ENCODE measurements at regions not wholly inside any gene's neighbourhood (a gene's known extent, or its start where the extent isn't known, plus 50 kb on each side); places are given as distances from the start of the nearest gene placed in this dataset.

DNA sequence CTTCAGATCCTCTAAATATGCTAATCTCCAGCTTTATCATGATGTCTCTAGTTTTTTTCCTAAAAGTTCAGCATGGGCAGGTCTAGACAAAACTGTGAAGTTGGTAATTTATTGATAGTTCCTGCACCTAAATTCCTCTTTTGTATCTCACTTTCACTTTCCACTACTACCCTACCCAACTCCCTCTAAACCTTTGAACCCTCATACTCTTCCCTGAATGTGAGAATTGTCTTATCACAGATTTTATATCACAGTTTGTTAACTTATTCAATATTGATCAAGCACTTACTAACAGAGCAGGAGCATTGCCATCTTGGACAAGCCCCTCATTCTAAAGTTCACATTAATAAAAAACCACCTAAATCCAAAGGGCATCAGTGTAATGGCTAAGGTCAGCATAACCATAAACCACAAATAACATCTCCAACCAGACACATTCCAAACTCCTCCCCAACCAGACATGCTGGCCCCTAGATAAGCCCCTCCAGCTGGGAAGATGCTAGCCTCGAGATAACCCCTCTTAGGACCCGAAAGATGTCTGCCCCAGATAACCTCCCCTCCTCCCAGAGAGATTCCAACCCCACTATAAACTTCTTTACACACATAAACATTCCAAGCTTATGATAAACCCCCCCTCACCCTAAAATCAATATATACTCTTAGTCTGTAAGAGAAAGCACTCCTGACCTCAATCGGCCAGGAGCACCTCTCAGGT is 78.7 kb downstream of the FSCB start:
- ATAC-seq: no peak
- Histone ChIP-seq H3K27me3 (no peaks in the 10 kb centered on the region), H3K9me3 (peaks cover 0 to 5% (median 0%) of the 10 kb centered on the region in 12 donors), H3K4me3 (no peak overlapping the region), H3K36me3 (no peaks in the 10 kb centered on the region), H3K27ac (no peak overlapping the region), H3K4me1 (no peaks in the 10 kb centered on the region)
- DNase-seq: no peak
- 74 to 85% (median 78%) methylated on average over 3 of the region's 3 CpGs for WGBS, 4 donors
- intact Hi-C loops (cut with DNase I): no loop called here
- TF ChIP-seq POLR2A (IDR thresholded peaks at IDR 0.05): no peak
- TF ChIP-seq, protein P1, sequence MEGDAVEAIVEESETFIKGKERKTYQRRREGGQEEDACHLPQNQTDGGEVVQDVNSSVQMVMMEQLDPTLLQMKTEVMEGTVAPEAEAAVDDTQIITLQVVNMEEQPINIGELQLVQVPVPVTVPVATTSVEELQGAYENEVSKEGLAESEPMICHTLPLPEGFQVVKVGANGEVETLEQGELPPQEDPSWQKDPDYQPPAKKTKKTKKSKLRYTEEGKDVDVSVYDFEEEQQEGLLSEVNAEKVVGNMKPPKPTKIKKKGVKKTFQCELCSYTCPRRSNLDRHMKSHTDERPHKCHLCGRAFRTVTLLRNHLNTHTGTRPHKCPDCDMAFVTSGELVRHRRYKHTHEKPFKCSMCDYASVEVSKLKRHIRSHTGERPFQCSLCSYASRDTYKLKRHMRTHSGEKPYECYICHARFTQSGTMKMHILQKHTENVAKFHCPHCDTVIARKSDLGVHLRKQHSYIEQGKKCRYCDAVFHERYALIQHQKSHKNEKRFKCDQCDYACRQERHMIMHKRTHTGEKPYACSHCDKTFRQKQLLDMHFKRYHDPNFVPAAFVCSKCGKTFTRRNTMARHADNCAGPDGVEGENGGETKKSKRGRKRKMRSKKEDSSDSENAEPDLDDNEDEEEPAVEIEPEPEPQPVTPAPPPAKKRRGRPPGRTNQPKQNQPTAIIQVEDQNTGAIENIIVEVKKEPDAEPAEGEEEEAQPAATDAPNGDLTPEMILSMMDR (IDR thresholded peaks at IDR 0.05): no peak

GRCh38 chr14:44422699-44423098 is 84.4 kb downstream of the FSCB start:
- WGBS, 4 donors: 79 to 93% (median 89%) methylated on average over 3 to 4 of the region's 4 CpGs
- Histone ChIP-seq H3K4me1 (no peaks in the 10 kb centered on the region), H3K27ac (no peak overlapping the region), H3K9me3 (peaks cover 0 to 6% (median 0%) of the 10 kb centered on the region in 12 donors), H3K27me3 (no peaks in the 10 kb centered on the region), H3K4me3 (no peak overlapping the region), H3K36me3 (no peaks in the 10 kb centered on the region)
- intact Hi-C loops (cut with DNase I): no loop called here
- TF ChIP-seq POLR2A (IDR thresholded peaks at IDR 0.05): no peak
- TF ChIP-seq, protein P1 (IDR thresholded peaks at IDR 0.05): no peak
- ATAC-seq (no peak), DNase-seq (no peak)

DNA sequence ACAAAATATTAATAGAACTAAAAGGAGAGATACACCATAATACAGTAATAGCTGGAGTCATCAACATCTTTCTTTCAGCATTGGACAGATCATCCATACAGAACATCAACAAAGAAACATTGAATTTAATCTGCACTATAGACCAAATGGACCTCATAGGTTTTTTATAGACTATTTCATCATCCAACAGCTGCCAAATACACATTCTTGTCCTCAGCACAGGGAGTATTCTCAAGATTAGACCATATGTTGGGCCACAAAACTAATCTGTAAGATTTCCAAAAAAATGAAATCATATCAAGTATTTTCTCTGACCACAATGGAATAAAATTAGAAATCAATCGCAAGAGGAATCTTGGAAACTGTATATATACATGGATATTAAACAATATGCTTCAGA is 86.9 kb downstream of the FSCB start:
- 63 to 86% (median 65%) methylated on average over 1 of the region's 1 CpG for WGBS, 4 donors
- no peak overlapping the region for H3K4me3 ChIP-seq
- intact Hi-C loops (cut with DNase I): no loop called here
- H3K4me1 ChIP-seq: no peaks in the 10 kb centered on the region
- TF ChIP-seq, protein P1 (IDR thresholded peaks at IDR 0.05): no peak
- TF ChIP-seq POLR2A (IDR thresholded peaks at IDR 0.05): no peak
- H3K9me3 ChIP-seq: peaks cover 0 to 11% (median 0%) of the 10 kb centered on the region in 12 donors
- H3K27me3 ChIP-seq: no peaks in the 10 kb centered on the region
- no peak for DNase-seq
- H3K36me3 ChIP-seq: no peaks in the 10 kb centered on the region
- no peak overlapping the region for H3K27ac ChIP-seq
- no peak for ATAC-seq

GRCh38 chr14:44418856-44419255 is 88.2 kb downstream of the FSCB start:
- DNase-seq: no peak
- H3K36me3 ChIP-seq: no peaks in the 10 kb centered on the region
- H3K9me3 ChIP-seq: peaks cover 0 to 10% (median 0%) of the 10 kb centered on the region in 12 donors
- H3K4me1 ChIP-seq: no peaks in the 10 kb centered on the region
- no peak for TF ChIP-seq POLR2A (IDR thresholded peaks at IDR 0.05)
- TF ChIP-seq, protein P1 (IDR thresholded peaks at IDR 0.05): no peak
- no peaks in the 10 kb centered on the region for H3K27me3 ChIP-seq
- H3K27ac ChIP-seq: no peak overlapping the region
- WGBS, 4 donors: 74 to 78% (median 77%) methylated on average over 5 of the region's 5 CpGs
- intact Hi-C loops (cut with DNase I): no loop called here
- ATAC-seq: no peak
- no peak overlapping the region for H3K4me3 ChIP-seq
